Neural cell (in vitro differentiated cells): ENCODE measurements at regions not wholly inside any gene's neighbourhood (a gene's known extent, or its start where the extent isn't known, plus 50 kb on each side); places are given as distances from the start of the nearest gene placed in this dataset.
A peak's percentile ranks its signal among the peaks of the same experiment; 100 is the strongest.
"Not testable (repeated sequence)": the region's sequence is repeated elsewhere in the genome, so short reads cannot be mapped to it uniquely, and the experiment has no call there.

ENCODE experiments used
- H2AFZ ChIP-seq: fragments of 200-600, 300-800 bp; sonication (generic), shearing (Covaris generic); 2 replicates; pipeline ENCODE4 v1.6.0; 2014; ENCODE audit warnings: low read depth, mild to moderate bottlenecking, antibody characterized with exemption, low read length, moderate library complexity
- H3F3A ChIP-seq: fragments of 200-600 bp; shearing (Covaris generic); 2 replicates; pipeline ENCODE4 v1.6.1; 2016; ENCODE audit warnings: mild to moderate bottlenecking, moderate library complexity, mixed read lengths, antibody characterized with exemption, low read length; ENCODE audit not compliant: insufficient read depth, poor library complexity, severe bottlenecking
- H3K27ac ChIP-seq: fragments of 200-600, 300-800 bp; sonication (generic), shearing (Covaris generic); 2 replicates; pipeline ENCODE4 v1.5.1; 2014; ENCODE audit warnings: mild to moderate bottlenecking, low read length, moderate library complexity
- H3K27me3 ChIP-seq: fragments of 300-800, 200-600 bp; sonication (generic), shearing (Covaris generic); 2 replicates; pipeline ENCODE4 v1.6.0; 2014; ENCODE audit warnings: mild to moderate bottlenecking, low read depth, low read length, moderate library complexity; ENCODE audit not compliant: insufficient read depth
- H3K36me3 ChIP-seq: fragments of 300-800, 200-600 bp; sonication (generic), shearing (Covaris generic); 2 replicates; pipeline ENCODE4 v1.5.1; 2014; ENCODE audit warnings: mild to moderate bottlenecking, antibody characterized with exemption, low read length, moderate library complexity; ENCODE audit not compliant: insufficient read depth
- H3K4me2 ChIP-seq: fragments of 300-800, 200-600 bp; sonication (generic), shearing (Covaris generic); 2 replicates; pipeline ENCODE4 v1.6.0; 2014; ENCODE audit warnings: mild to moderate bottlenecking, low read length
- H3K4me3 ChIP-seq: fragments of 300-800, 200-600 bp; sonication (generic), shearing (Covaris generic); 2 replicates; pipeline ENCODE4 v1.5.1; 2014; ENCODE audit warnings: mild to moderate bottlenecking, low read length, moderate library complexity
- H3K79me2 ChIP-seq: fragments of 200-600 bp; shearing (Covaris generic); replicated peaks from 2 replicates; pipeline ENCODE4 v1.6.0; 2014; ENCODE audit warnings: mild to moderate bottlenecking, low read length, moderate library complexity; ENCODE audit not compliant: insufficient read depth
- H3K9ac ChIP-seq: fragments of 300-800, 200-600 bp; sonication (generic), shearing (Covaris generic); 2 replicates; pipeline ENCODE4 v1.6.1; 2016; ENCODE audit warnings: mild to moderate bottlenecking, low read length, mixed read lengths
- H3K9me2 ChIP-seq: fragments of 200-600 bp; shearing (Covaris generic); 2 replicates; pipeline ENCODE4 v1.6.1; 2016; ENCODE audit warnings: mild to moderate bottlenecking, low read length, mixed read lengths; ENCODE audit not compliant: insufficient read depth
- H3K9me3 ChIP-seq: fragments of 200-600, 300-800 bp; sonication (generic), shearing (Covaris generic); 2 replicates; pipeline ENCODE4 v1.6.1; 2016; ENCODE audit warnings: mild to moderate bottlenecking, mixed run types, low read length, moderate library complexity, mixed read lengths
- H4K20me1 ChIP-seq: fragments of 200-600 bp; shearing (Covaris generic); 2 replicates; pipeline ENCODE4 v1.6.1; 2016; ENCODE audit warnings: mild to moderate bottlenecking, mixed run types; ENCODE audit not compliant: insufficient read depth
- EP300 ChIP-seq: fragments of 450-650 bp; conservative IDR thresholded peaks from 2 replicates; pipeline ENCODE4 v1.6.1; 2014; ENCODE audit warnings: antibody characterized with exemption, mild to moderate bottlenecking, moderate library complexity; ENCODE audit not compliant: poor library complexity, severe bottlenecking
- EZH2 ChIP-seq: fragments of 200-600, 300-800 bp; shearing (Covaris generic), sonication (generic); IDR thresholded peaks from 2 replicates; pipeline ENCODE4 v1.6.1; 2014; ENCODE audit warnings: antibody characterized with exemption, low read length, borderline replicate concordance, mild to moderate bottlenecking; ENCODE audit not compliant: insufficient read depth, poor library complexity, severe bottlenecking
- MXI1 ChIP-seq: fragments of 450-650 bp; conservative IDR thresholded peaks from 2 replicates; pipeline ENCODE4 v1.6.1; 2014; ENCODE audit warnings: antibody characterized with exemption, mild to moderate bottlenecking; ENCODE audit not compliant: poor library complexity, severe bottlenecking
- POLR2AphosphoS5 ChIP-seq: IDR thresholded peaks from 2 replicates; pipeline ENCODE4 v1.6.1; 2012
- RAD21 ChIP-seq: fragments of 450-650 bp; conservative IDR thresholded peaks from 2 replicates; pipeline ENCODE4 v1.6.1; 2014; ENCODE audit warnings: antibody characterized with exemption, mild to moderate bottlenecking, moderate library complexity
- SMC3 ChIP-seq: fragments of 450-650 bp; conservative IDR thresholded peaks from 2 replicates; pipeline ENCODE4 v1.6.1; 2014; ENCODE audit warnings: antibody characterized with exemption, mild to moderate bottlenecking, moderate library complexity; ENCODE audit not compliant: poor library complexity
- TAF1 ChIP-seq: IDR thresholded peaks from 2 replicates; pipeline ENCODE4 v1.6.1; 2012; ENCODE audit warnings: low read depth
- TF ChIP-seq, protein P1 (sequence below): IDR thresholded peaks from 2 replicates; pipeline ENCODE4 v1.6.1; 2012; ENCODE audit warnings: borderline replicate concordance
- TF ChIP-seq, protein P2 (sequence below): fragments of 450-650 bp; IDR thresholded peaks from 2 replicates; pipeline ENCODE4 v1.5.1; 2014; ENCODE audit warnings: antibody characterized with exemption, mild to moderate bottlenecking, moderate library complexity; ENCODE audit not compliant: poor library complexity, severe bottlenecking

DNA sequence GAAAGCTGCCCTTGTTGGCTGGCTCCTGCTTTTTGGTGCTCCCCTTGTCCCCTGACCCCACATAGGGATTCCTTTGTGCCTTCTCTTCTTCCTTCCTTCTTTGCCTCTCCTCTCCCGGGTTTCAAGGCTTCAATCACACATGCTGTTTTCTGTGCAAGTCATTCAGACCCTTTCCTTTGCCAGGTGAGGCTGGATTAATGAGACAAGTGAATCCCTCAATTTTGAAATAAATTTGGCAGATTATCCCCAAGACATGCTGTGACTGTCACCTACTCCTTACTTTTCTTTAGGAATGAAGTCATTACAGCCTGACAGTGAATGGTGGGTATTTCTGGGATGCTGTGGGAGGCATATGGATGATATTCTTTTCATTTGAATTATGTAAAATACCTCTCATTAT lies 259.0 kb upstream of the RGMA start:
- Histone ChIP-seq H3K27me3 (no peaks in the 10 kb centered on the region), H3K79me2 (no peaks in the 10 kb centered on the region), H2AFZ (no peak overlapping the region), H4K20me1 (no peaks in the 10 kb centered on the region), H3K36me3 (no peaks in the 10 kb centered on the region), H3K9ac (no peak overlapping the region), H3K4me3 (peak overlapping the region; percentile 2), H3K9me2 (no peaks in the 10 kb centered on the region), H3F3A (peaks cover 11% of the 10 kb centered on the region), H3K9me3 (no peaks in the 10 kb centered on the region), H3K4me2 (no peak overlapping the region), H3K27ac (peak overlapping the region; percentile 58)
- no peak for TF ChIP-seq MXI1
- TF ChIP-seq EZH2 = no peak
- TF ChIP-seq RAD21 = no peak
- TF ChIP-seq TAF1 = no peak
- TF ChIP-seq EP300 = no peak
- no peak for TF ChIP-seq POLR2AphosphoS5
- TF ChIP-seq, protein P1, sequence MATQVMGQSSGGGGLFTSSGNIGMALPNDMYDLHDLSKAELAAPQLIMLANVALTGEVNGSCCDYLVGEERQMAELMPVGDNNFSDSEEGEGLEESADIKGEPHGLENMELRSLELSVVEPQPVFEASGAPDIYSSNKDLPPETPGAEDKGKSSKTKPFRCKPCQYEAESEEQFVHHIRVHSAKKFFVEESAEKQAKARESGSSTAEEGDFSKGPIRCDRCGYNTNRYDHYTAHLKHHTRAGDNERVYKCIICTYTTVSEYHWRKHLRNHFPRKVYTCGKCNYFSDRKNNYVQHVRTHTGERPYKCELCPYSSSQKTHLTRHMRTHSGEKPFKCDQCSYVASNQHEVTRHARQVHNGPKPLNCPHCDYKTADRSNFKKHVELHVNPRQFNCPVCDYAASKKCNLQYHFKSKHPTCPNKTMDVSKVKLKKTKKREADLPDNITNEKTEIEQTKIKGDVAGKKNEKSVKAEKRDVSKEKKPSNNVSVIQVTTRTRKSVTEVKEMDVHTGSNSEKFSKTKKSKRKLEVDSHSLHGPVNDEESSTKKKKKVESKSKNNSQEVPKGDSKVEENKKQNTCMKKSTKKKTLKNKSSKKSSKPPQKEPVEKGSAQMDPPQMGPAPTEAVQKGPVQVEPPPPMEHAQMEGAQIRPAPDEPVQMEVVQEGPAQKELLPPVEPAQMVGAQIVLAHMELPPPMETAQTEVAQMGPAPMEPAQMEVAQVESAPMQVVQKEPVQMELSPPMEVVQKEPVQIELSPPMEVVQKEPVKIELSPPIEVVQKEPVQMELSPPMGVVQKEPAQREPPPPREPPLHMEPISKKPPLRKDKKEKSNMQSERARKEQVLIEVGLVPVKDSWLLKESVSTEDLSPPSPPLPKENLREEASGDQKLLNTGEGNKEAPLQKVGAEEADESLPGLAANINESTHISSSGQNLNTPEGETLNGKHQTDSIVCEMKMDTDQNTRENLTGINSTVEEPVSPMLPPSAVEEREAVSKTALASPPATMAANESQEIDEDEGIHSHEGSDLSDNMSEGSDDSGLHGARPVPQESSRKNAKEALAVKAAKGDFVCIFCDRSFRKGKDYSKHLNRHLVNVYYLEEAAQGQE = no peak
- TF ChIP-seq SMC3 = no peak
- TF ChIP-seq, protein P2, sequence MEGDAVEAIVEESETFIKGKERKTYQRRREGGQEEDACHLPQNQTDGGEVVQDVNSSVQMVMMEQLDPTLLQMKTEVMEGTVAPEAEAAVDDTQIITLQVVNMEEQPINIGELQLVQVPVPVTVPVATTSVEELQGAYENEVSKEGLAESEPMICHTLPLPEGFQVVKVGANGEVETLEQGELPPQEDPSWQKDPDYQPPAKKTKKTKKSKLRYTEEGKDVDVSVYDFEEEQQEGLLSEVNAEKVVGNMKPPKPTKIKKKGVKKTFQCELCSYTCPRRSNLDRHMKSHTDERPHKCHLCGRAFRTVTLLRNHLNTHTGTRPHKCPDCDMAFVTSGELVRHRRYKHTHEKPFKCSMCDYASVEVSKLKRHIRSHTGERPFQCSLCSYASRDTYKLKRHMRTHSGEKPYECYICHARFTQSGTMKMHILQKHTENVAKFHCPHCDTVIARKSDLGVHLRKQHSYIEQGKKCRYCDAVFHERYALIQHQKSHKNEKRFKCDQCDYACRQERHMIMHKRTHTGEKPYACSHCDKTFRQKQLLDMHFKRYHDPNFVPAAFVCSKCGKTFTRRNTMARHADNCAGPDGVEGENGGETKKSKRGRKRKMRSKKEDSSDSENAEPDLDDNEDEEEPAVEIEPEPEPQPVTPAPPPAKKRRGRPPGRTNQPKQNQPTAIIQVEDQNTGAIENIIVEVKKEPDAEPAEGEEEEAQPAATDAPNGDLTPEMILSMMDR = no peak

DNA sequence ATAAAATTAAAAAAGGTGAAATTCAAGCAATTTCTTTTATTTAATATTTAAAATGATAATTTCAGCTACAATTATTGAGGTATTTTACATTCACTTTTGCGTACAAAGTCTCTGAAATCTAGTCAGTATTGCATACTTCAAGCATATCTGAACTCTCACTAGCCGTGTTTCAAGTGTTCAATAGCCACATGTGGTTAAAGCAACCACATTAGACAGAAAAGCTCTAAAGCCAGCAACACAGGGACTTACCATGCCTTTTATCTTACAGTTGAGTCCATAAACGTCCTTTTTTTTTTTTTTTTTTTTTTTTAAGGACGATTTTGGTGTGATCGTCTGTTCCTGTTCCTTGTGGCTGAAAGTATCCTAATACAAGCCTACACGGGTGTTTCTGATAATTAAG lies 257.0 kb upstream of the RGMA start:
- Histone ChIP-seq H3K36me3 (no peaks in the 10 kb centered on the region), H4K20me1 (no peaks in the 10 kb centered on the region), H3K9ac (no peak overlapping the region), H3K4me3 (no peak overlapping the region), H3K9me2 (no peaks in the 10 kb centered on the region), H3K4me2 (no peak overlapping the region), H3K9me3 (no peaks in the 10 kb centered on the region), H3K79me2 (no peaks in the 10 kb centered on the region), H2AFZ (no peak overlapping the region), H3F3A (peaks cover 11% of the 10 kb centered on the region), H3K27ac (no peak overlapping the region), H3K27me3 (no peaks in the 10 kb centered on the region)
- TF ChIP-seq, protein P2 = no peak
- no peak for TF ChIP-seq POLR2AphosphoS5
- no peak for TF ChIP-seq EZH2
- TF ChIP-seq MXI1 = no peak
- no peak for TF ChIP-seq EP300
- no peak for TF ChIP-seq SMC3
- TF ChIP-seq, protein P1 = no peak
- no peak for TF ChIP-seq RAD21
- no peak for TF ChIP-seq TAF1

DNA sequence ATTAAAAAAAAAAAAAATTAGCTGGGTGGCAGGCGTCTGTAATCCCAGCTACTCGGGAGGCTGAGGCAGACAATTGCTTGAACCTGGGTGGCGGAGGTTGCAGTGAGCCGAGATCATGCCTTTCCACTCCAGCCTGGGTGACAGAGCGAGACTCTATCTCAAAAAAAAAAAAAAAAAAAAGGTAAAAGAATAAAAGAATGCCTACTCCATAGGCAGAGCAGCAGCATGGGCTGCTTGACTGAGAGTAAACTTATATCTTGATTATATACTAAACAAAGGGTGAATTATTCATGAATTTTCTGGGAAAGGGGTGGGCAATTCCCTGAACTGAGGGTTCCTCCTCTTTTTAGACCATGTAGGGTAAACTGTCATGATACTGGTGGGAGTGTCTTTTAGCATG lies 254.4 kb upstream of the RGMA start:
- not testable (repeated sequence) for H3F3A ChIP-seq, H3K4me3 ChIP-seq, H3K4me2 ChIP-seq, H3K27me3 ChIP-seq, H3K36me3 ChIP-seq, H3K27ac ChIP-seq, H3K9me3 ChIP-seq, H2AFZ ChIP-seq, H3K79me2 ChIP-seq, H4K20me1 ChIP-seq, H3K9me2 ChIP-seq, H3K9ac ChIP-seq
